ENCODE measurements at regions not wholly inside any gene's neighbourhood (a gene's known extent, or its start where the extent isn't known, plus 50 kb on each side); places are given as distances from the start of the nearest gene placed in this dataset.

- Histone ChIP-seq H3K27me3 (no peaks in the 10 kb centered on the region), H3K27ac (no peak overlapping the region), H3K4me3 (no peak overlapping the region), H3K9me3 (no peaks in the 10 kb centered on the region), H3K4me1 (no peaks in the 10 kb centered on the region), H3K36me3 (no peaks in the 10 kb centered on the region)
- intact Hi-C loops (cut with DNase I), result no loop called here
- ATAC-seq, result no peak
- no peak for DNase-seq
- TF ChIP-seq, protein P1, sequence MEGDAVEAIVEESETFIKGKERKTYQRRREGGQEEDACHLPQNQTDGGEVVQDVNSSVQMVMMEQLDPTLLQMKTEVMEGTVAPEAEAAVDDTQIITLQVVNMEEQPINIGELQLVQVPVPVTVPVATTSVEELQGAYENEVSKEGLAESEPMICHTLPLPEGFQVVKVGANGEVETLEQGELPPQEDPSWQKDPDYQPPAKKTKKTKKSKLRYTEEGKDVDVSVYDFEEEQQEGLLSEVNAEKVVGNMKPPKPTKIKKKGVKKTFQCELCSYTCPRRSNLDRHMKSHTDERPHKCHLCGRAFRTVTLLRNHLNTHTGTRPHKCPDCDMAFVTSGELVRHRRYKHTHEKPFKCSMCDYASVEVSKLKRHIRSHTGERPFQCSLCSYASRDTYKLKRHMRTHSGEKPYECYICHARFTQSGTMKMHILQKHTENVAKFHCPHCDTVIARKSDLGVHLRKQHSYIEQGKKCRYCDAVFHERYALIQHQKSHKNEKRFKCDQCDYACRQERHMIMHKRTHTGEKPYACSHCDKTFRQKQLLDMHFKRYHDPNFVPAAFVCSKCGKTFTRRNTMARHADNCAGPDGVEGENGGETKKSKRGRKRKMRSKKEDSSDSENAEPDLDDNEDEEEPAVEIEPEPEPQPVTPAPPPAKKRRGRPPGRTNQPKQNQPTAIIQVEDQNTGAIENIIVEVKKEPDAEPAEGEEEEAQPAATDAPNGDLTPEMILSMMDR (IDR thresholded peaks at IDR 0.05), result no peak
These were observed 293.7 kb downstream of the PCDH18 start for GRCh38 chr4:137238456-137239162.

DNA sequence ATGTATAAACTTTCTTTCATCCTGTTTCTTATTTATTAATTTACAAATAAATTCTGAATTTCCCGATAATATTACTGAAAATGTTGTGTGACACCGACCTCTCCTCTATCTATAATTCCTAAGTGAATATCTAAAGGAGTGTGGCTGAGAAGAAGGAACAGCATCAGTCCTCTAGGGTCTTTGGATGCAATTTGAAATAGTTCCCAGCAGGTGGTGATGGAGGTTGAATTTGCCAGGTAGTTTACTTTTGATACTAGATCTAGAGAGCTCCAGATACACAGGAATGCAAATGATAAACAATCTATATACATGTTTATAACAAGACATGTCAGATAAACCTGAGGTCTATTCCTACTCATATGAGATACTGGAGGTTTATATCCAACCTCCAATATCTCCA, 305.4 kb downstream of the PCDH18 start:
- H3K9me3 ChIP-seq, result no peaks in the 10 kb centered on the region

GRCh38 chr4:137226221-137226620, 306.1 kb downstream of the PCDH18 start:
- TF ChIP-seq, protein P1 (IDR thresholded peaks at IDR 0.05), result no peak
- DNase-seq (no peak), ATAC-seq (no peak)
- H3K27me3 ChIP-seq, result no peaks in the 10 kb centered on the region
- intact Hi-C loops (cut with DNase I), result no loop called here
- H3K36me3 ChIP-seq, result no peaks in the 10 kb centered on the region
- H3K9me3 ChIP-seq, result no peaks in the 10 kb centered on the region
- no peak overlapping the region for H3K27ac ChIP-seq
- no peak overlapping the region for H3K4me3 ChIP-seq
- no peaks in the 10 kb centered on the region for H3K4me1 ChIP-seq

More for the DNA sequence above, 305.4 kb downstream of the PCDH18 start:
- TF ChIP-seq, protein P1 (IDR thresholded peaks at IDR 0.05), result peak; percentile 16
- DNase-seq, result no peak
- no peaks in the 10 kb centered on the region for H3K36me3 ChIP-seq
- intact Hi-C loops (cut with DNase I), result no loop called here
- no peak overlapping the region for H3K4me3 ChIP-seq
- ATAC-seq, result no peak
- no peaks in the 10 kb centered on the region for H3K27me3 ChIP-seq
- H3K4me1 ChIP-seq, result no peaks in the 10 kb centered on the region
- no peak overlapping the region for H3K27ac ChIP-seq

GRCh38 chr4:137213372-137214173, 318.7 kb downstream of the PCDH18 start:
- no peak overlapping the region for H3K27ac ChIP-seq
- H3K36me3 ChIP-seq, result no peaks in the 10 kb centered on the region
- intact Hi-C loops (cut with DNase I), result no loop called here
- H3K4me1 ChIP-seq, result no peaks in the 10 kb centered on the region
- no peak for DNase-seq
- H3K9me3 ChIP-seq, result no peaks in the 10 kb centered on the region
- TF ChIP-seq, protein P1 (IDR thresholded peaks at IDR 0.05), result no peak
- no peak for ATAC-seq
- H3K27me3 ChIP-seq, result no peaks in the 10 kb centered on the region
- H3K4me3 ChIP-seq, result no peak overlapping the region

GRCh38 chr4:137212601-137213000, 319.7 kb downstream of the PCDH18 start:
- TF ChIP-seq, protein P1 (IDR thresholded peaks at IDR 0.05), result no peak
- Histone ChIP-seq H3K27me3 (no peaks in the 10 kb centered on the region), H3K9me3 (no peaks in the 10 kb centered on the region), H3K36me3 (no peaks in the 10 kb centered on the region), H3K27ac (no peak overlapping the region), H3K4me3 (no peak overlapping the region), H3K4me1 (no peaks in the 10 kb centered on the region)
- no peak for ATAC-seq
- no peak for DNase-seq
- intact Hi-C loops (cut with DNase I), result no loop called here

Measured in upper lobe of right lung (tissue), 1 donor.